Adrenal gland (tissue), 5 donors: ENCODE measurements at regions not wholly inside any gene's neighbourhood (a gene's known extent, or its start where the extent isn't known, plus 50 kb on each side); places are given as distances from the start of the nearest gene placed in this dataset.

Source experiments
- CTCF ChIP-seq, 6 experiments: fragments of 450-650 bp in 4 of 6; fragments of 200-600 bp in 2 of 6; sonication (generic) in 1 of 6; IDR thresholded peaks; 1 replicate in 5 of 6; 2 replicates in 1 of 6; pipeline versions ENCODE4 v1.5.1 to v1.8.0; 2016 to 2021; ENCODE audit warnings: antibody characterized with exemption in 6 of 6, mild to moderate bottlenecking in 2 of 6, moderate library complexity in 1 of 6
- POLR2A ChIP-seq, 2 donors: fragments of 450-650 bp; IDR thresholded peaks; one replicate each; pipeline ENCODE4 v1.6.1; 2017; ENCODE audit warnings: antibody characterized with exemption in 2 of 2, mild to moderate bottlenecking in 2 of 2, moderate library complexity in 1 of 2
- donor health status: DM: no; HTN: no; CAD: no.

- TF ChIP-seq POLR2A (IDR thresholded peaks at IDR 0.05) (no peak), CTCF (IDR thresholded peaks at IDR 0.05) (no peak)
Measured at GRCh38 chr14:42736408-42736807, 1129.7 kb downstream of the LRFN5 start.
